ENCODE measurements at regions not wholly inside any gene's neighbourhood (a gene's known extent, or its start where the extent isn't known, plus 50 kb on each side); places are given as distances from the start of the nearest gene placed in this dataset.
A peak's percentile ranks its signal among the peaks of the same experiment; 100 is the strongest.

GRCh38 chr20:19019734-19020364, 192.6 kb upstream of the SLC24A3 start:
- no peak overlapping the region for H3K27ac ChIP-seq
- DNase-seq, result no peak
- H3K9me3 ChIP-seq (ENCODE audit: severe bottlenecking), result no peaks in the 10 kb centered on the region
- H3K27me3 ChIP-seq (ENCODE audit: insufficient read depth, low read depth, severe bottlenecking), result peaks cover 80% of the 10 kb centered on the region
- H3K4me3 ChIP-seq (ENCODE audit: low read depth, low read length), result no peak overlapping the region
- no peaks in the 10 kb centered on the region for H3K36me3 ChIP-seq
- TF ChIP-seq CTCF (IDR thresholded peaks at IDR 0.05; ENCODE audit: low read depth, low read length), result 0 out of 2 replicates have a peak, but pooled peaks have one; percentile 12

GRCh38 chr20:19021406-19022117, 190.9 kb upstream of the SLC24A3 start:
- H3K36me3 ChIP-seq, result no peaks in the 10 kb centered on the region
- no peak for TF ChIP-seq CTCF (IDR thresholded peaks at IDR 0.05; ENCODE audit: low read depth, low read length)
- peaks cover 89% of the 10 kb centered on the region for H3K27me3 ChIP-seq (ENCODE audit: insufficient read depth, low read depth, severe bottlenecking)
- no peak for DNase-seq
- no peaks in the 10 kb centered on the region for H3K9me3 ChIP-seq (ENCODE audit: severe bottlenecking)
- H3K4me3 ChIP-seq (ENCODE audit: low read depth, low read length), result no peak overlapping the region
- H3K27ac ChIP-seq, result no peak overlapping the region

GRCh38 chr20:19022118-19022575, 190.3 kb upstream of the SLC24A3 start:
- H3K9me3 ChIP-seq (ENCODE audit: severe bottlenecking), result no peaks in the 10 kb centered on the region
- no peaks in the 10 kb centered on the region for H3K36me3 ChIP-seq
- H3K27me3 ChIP-seq (ENCODE audit: insufficient read depth, low read depth, severe bottlenecking), result peaks cover 89% of the 10 kb centered on the region
- TF ChIP-seq CTCF (IDR thresholded peaks at IDR 0.05; ENCODE audit: low read depth, low read length), result no peak
- H3K4me3 ChIP-seq (ENCODE audit: low read depth, low read length), result no peak overlapping the region
- no peak for DNase-seq
- no peak overlapping the region for H3K27ac ChIP-seq

GRCh38 chr20:19022791-19023448, 189.5 kb upstream of the SLC24A3 start:
- DNase-seq, result no peak
- Histone ChIP-seq H3K9me3 (ENCODE audit: severe bottlenecking) (no peaks in the 10 kb centered on the region), H3K27ac (no peak overlapping the region), H3K27me3 (ENCODE audit: insufficient read depth, low read depth, severe bottlenecking) (peaks cover 91% of the 10 kb centered on the region), H3K36me3 (no peaks in the 10 kb centered on the region), H3K4me3 (ENCODE audit: low read depth, low read length) (no peak overlapping the region)
- TF ChIP-seq CTCF (IDR thresholded peaks at IDR 0.05; ENCODE audit: low read depth, low read length), result no peak

GRCh38 chr20:19024296-19025035, 188.0 kb upstream of the SLC24A3 start:
- Histone ChIP-seq H3K9me3 (ENCODE audit: severe bottlenecking) (no peaks in the 10 kb centered on the region), H3K4me3 (ENCODE audit: low read depth, low read length) (no peak overlapping the region), H3K36me3 (no peaks in the 10 kb centered on the region), H3K27ac (no peak overlapping the region), H3K27me3 (ENCODE audit: insufficient read depth, low read depth, severe bottlenecking) (peaks cover 78% of the 10 kb centered on the region)
- no peak for DNase-seq
- TF ChIP-seq CTCF (IDR thresholded peaks at IDR 0.05; ENCODE audit: low read depth, low read length), result no peak
